ENCODE measurements at regions not wholly inside any gene's neighbourhood (a gene's known extent, or its start where the extent isn't known, plus 50 kb on each side); places are given as distances from the start of the nearest gene placed in this dataset.

DNA sequence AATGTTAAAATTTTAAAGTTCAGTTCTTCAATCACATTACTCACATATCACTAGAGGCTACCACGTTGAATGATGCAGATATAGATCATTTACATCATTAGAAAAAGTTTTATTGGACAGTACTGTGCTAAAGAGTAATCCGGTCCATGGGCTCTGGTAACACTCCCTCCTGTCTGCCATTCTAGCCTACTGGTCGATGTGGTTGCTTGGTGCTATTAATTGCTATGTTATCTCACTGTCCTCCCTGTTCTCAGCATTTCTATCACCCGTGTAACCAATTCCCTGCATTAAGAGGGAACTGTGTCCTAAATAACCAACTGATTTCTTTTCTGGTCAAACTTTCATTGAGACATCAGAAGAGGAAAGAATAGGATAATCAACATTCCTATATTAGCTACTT lies 347.5 kb upstream of the RBMS3 start:
- TF ChIP-seq GATA2 (IDR thresholded peaks at IDR 0.05; ENCODE audit: low read depth, low read length) (no peak), GATA3 (IDR thresholded peaks at IDR 0.05; ENCODE audit: low read depth, low read length) (no peak)

All from SH-SY5Y (cell line).